HUES48 (cell line): ENCODE measurements at regions not wholly inside any gene's neighbourhood (a gene's known extent, or its start where the extent isn't known, plus 50 kb on each side); places are given as distances from the start of the nearest gene placed in this dataset.

Source experiments
- H3K27ac ChIP-seq: one replicate; pipeline ENCODE4 v1.7.0; 2013; ENCODE audit warnings: low read depth, low read length, inconsistent platforms
- H3K27me3 ChIP-seq: 2 replicates; pipeline ENCODE4 v1.6.1; 2013; ENCODE audit warnings: mild to moderate bottlenecking, low read length; ENCODE audit not compliant: control insufficient read depth, insufficient read depth
- H3K36me3 ChIP-seq: 2 replicates; pipeline ENCODE4 v1.6.1; 2013; ENCODE audit warnings: low read length; ENCODE audit not compliant: control insufficient read depth, insufficient read depth
- H3K4me1 ChIP-seq: 2 replicates; pipeline ENCODE4 v1.6.1; 2013; ENCODE audit warnings: mild to moderate bottlenecking, low read length; ENCODE audit not compliant: control insufficient read depth, insufficient read depth
- H3K4me3 ChIP-seq: 2 replicates; pipeline ENCODE4 v1.5.1; 2013; ENCODE audit warnings: mild to moderate bottlenecking, low read depth, low read length
- H3K9ac ChIP-seq: 2 replicates; pipeline ENCODE4 v1.6.1; 2013; ENCODE audit warnings: mild to moderate bottlenecking, low read depth, low read length, moderate library complexity
- H3K9me3 ChIP-seq: 2 replicates; pipeline ENCODE4 v1.6.1; 2013; ENCODE audit warnings: low read length; ENCODE audit not compliant: control insufficient read depth, insufficient read depth

DNA sequence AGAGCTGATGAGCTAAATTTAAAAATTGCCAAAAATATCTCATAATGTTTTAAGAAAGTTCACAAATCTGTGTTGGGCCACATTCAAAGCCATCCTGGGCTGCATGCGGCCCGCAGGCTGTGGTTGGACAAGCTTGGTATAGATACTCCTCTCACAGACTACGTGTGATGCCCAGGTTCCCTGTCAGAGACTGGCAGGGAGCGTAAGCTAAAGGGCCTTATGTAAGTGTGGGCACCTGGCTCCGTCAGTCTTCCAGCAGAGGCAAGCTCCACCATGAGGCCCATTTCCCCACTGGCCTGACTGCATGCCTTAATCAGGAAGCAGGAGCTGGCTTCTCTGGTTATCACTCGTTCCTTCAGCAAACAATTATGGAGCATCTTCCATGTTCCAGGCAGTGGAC is 200.2 kb downstream of the FOXO1 start:
- no peaks in the 10 kb centered on the region for H3K4me1 ChIP-seq
- H3K9ac ChIP-seq, result no peak overlapping the region
- H3K27ac ChIP-seq, result no peak overlapping the region
- H3K27me3 ChIP-seq, result no peaks in the 10 kb centered on the region
- H3K9me3 ChIP-seq, result no peaks in the 10 kb centered on the region
- H3K36me3 ChIP-seq, result no peaks in the 10 kb centered on the region
- no peak overlapping the region for H3K4me3 ChIP-seq

GRCh38 chr13:40468227-40468838 is 198.1 kb downstream of the FOXO1 start:
- H3K27me3 ChIP-seq, result no peaks in the 10 kb centered on the region
- no peak overlapping the region for H3K4me3 ChIP-seq
- no peak overlapping the region for H3K9ac ChIP-seq
- no peaks in the 10 kb centered on the region for H3K9me3 ChIP-seq
- H3K4me1 ChIP-seq, result no peaks in the 10 kb centered on the region
- no peak overlapping the region for H3K27ac ChIP-seq
- H3K36me3 ChIP-seq, result no peaks in the 10 kb centered on the region

- no peaks in the 10 kb centered on the region for H3K4me1 ChIP-seq
- no peaks in the 10 kb centered on the region for H3K27me3 ChIP-seq
- H3K9ac ChIP-seq, result no peak overlapping the region
- H3K27ac ChIP-seq, result no peak overlapping the region
- no peaks in the 10 kb centered on the region for H3K9me3 ChIP-seq
- no peaks in the 10 kb centered on the region for H3K36me3 ChIP-seq
- no peak overlapping the region for H3K4me3 ChIP-seq
Observed at GRCh38 chr13:40469581-40470310, 196.7 kb downstream of the FOXO1 start.

GRCh38 chr13:40470660-40471059 is 195.8 kb downstream of the FOXO1 start:
- no peaks in the 10 kb centered on the region for H3K4me1 ChIP-seq
- H3K36me3 ChIP-seq, result no peaks in the 10 kb centered on the region
- no peaks in the 10 kb centered on the region for H3K9me3 ChIP-seq
- H3K9ac ChIP-seq, result no peak overlapping the region
- H3K27me3 ChIP-seq, result no peaks in the 10 kb centered on the region
- H3K4me3 ChIP-seq, result no peak overlapping the region
- H3K27ac ChIP-seq, result no peak overlapping the region

GRCh38 chr13:40471076-40471475 is 195.4 kb downstream of the FOXO1 start:
- Histone ChIP-seq H3K27ac (no peak overlapping the region), H3K9me3 (no peaks in the 10 kb centered on the region), H3K4me3 (no peak overlapping the region), H3K9ac (no peak overlapping the region), H3K27me3 (no peaks in the 10 kb centered on the region), H3K4me1 (no peaks in the 10 kb centered on the region), H3K36me3 (no peaks in the 10 kb centered on the region)

DNA sequence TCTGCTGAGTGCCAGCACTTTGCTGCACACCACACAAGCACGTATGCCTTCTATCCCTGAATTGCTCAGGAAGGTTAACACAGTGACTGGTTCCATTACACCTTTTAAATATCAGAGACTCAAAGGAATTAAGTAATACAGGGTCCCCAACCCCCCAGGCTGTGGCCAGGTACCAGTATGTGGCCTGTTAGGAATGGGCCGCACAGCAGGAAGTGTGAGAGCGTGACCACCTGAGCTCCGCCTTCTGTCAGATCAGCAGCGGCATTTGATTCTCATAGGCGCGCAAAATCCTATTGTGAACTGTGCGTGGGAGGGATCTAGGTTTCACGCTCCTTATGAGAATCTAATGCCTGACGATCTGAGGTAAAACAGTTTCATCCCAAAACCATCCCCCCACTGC is 194.5 kb downstream of the FOXO1 start:
- Histone ChIP-seq H3K36me3 (no peaks in the 10 kb centered on the region), H3K4me1 (no peaks in the 10 kb centered on the region), H3K9ac (no peak overlapping the region), H3K27me3 (no peaks in the 10 kb centered on the region), H3K9me3 (no peaks in the 10 kb centered on the region), H3K27ac (no peak overlapping the region), H3K4me3 (no peak overlapping the region)

- H3K9ac ChIP-seq, result no peak overlapping the region
- no peaks in the 10 kb centered on the region for H3K36me3 ChIP-seq
- no peak overlapping the region for H3K27ac ChIP-seq
- H3K4me1 ChIP-seq, result peaks cover 1% of the 10 kb centered on the region; the same call in 1 of the 2 replicates
- no peak overlapping the region for H3K4me3 ChIP-seq
- H3K9me3 ChIP-seq, result no peaks in the 10 kb centered on the region
- H3K27me3 ChIP-seq, result no peaks in the 10 kb centered on the region
Observed at GRCh38 chr13:40472427-40473220, 193.8 kb downstream of the FOXO1 start.

DNA sequence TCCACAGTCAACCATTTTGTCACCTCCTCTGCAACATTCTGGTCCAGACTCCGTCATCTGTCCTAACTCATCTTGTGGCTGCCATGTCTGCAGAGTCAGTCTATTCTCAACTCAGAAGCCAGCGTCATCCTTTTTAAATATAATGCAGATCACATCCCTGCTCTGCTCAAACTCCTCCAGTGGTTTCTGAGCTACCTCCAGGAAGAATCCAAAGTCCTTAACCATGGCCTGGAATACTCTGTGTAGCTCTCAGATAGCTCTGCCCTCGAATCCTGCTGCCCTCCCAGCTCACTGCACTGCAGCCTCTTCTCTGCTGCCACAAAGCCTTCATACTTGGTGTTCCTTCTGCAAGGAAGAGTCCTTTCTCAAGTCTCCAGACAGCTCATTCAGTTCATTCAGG is 190.8 kb downstream of the FOXO1 start:
- Histone ChIP-seq H3K9ac (no peak overlapping the region), H3K36me3 (no peaks in the 10 kb centered on the region), H3K4me3 (no peak overlapping the region), H3K27me3 (no peaks in the 10 kb centered on the region), H3K9me3 (no peaks in the 10 kb centered on the region), H3K27ac (no peak overlapping the region), H3K4me1 (peaks cover 7% of the 10 kb centered on the region)

GRCh38 chr13:40476175-40476958 is 190.1 kb downstream of the FOXO1 start:
- Histone ChIP-seq H3K27ac (no peak overlapping the region), H3K4me1 (peaks cover 7% of the 10 kb centered on the region), H3K9me3 (no peaks in the 10 kb centered on the region), H3K36me3 (no peaks in the 10 kb centered on the region), H3K9ac (no peak overlapping the region), H3K4me3 (no peak overlapping the region), H3K27me3 (no peaks in the 10 kb centered on the region)

DNA sequence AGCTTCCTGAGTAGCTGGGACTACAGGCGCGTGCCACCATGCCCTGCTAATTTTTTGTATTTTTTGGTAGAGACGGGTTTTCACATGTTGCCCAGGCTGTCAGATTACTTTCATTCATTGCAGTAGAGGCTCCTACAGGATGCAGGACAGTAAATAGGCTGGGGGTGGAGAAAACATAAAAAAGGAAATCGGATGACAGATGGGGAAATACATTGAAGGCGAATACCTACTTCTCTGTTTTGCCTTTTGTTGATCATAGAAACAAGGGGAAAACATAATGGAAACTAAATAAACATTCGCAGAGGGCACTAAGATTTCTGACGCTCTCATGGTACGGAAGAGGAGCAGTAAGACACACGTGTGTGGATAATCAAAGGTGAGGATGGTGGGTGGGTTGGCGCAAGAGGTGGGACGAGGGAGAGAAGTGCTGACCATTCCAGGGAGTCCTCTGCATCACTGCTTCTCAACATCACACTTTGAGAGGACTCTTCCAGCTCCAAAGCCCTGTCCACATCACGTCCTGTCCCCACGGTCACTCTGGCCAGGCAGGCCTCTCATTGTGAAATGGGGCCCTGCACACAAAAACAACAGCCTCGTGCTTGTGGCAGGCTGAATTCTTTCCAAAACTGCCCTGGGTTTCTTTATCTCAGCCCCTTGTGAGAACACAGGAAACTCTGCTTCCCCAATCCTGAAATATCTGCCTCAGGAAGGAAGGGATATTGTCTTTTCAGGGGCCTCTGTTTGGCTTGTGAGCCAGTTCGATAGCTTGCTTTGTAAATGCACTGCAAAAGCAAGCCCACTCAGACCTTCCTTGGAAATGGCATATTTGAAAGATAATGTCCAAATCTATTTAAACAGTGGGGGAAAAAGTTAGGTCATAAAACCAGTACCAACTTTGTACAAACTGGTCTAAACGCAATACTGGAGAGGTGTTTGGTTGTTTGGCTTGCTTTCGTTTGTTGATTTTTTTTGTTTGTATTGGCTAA is 188.5 kb downstream of the FOXO1 start:
- Histone ChIP-seq H3K27ac (no peak overlapping the region), H3K4me3 (no peak overlapping the region), H3K36me3 (no peaks in the 10 kb centered on the region), H3K9ac (0 out of 2 replicates have a peak overlapping the region, but pooled peaks have one; percentile 23), H3K9me3 (no peaks in the 10 kb centered on the region), H3K4me1 (peaks cover 7% of the 10 kb centered on the region), H3K27me3 (no peaks in the 10 kb centered on the region)
